DOHH2 (cell line): ENCODE measurements at regions not wholly inside any gene's neighbourhood (a gene's known extent, or its start where the extent isn't known, plus 50 kb on each side); places are given as distances from the start of the nearest gene placed in this dataset.

Experiments
- CTCF ChIP-seq: fragments of 200-600 bp; sonication (generic); IDR thresholded peaks from one replicate; pipeline ENCODE4 v1.5.1; 2014; ENCODE audit warnings: antibody characterized with exemption, mild to moderate bottlenecking, low read depth, low read length; ENCODE audit not compliant: poor library complexity, severe bottlenecking
- EZH2phosphoT487 ChIP-seq: fragments of 200-600 bp; sonication (generic); IDR thresholded peaks from 2 replicates; pipeline ENCODE4 v1.6.1; 2017; ENCODE audit warnings: borderline replicate concordance, mild to moderate bottlenecking, antibody characterized with exemption, low read length, moderate library complexity, mixed read lengths

DNA sequence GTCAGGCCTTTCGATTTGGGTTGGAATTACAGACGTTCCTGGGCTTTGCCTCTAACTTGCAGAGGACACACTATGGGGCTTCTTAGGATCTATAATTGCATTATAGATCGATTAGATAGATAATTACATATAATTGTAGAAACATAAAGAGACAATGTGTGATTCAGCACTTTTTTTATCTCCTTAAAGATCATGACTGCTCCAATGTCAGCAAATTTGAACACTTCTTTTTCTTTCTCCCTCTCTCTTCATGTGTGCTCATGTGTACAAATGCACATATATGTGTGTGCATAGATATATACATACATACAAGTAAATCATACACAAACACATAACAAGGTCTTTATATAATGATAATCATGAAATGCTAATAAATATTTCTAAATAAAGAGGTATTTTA is 1261.2 kb upstream of the SLC39A10 start:
- no peak for TF ChIP-seq CTCF
- no peak for TF ChIP-seq EZH2phosphoT487
